AG04450 (cell line): ENCODE measurements at regions not wholly inside any gene's neighbourhood (a gene's known extent, or its start where the extent isn't known, plus 50 kb on each side); places are given as distances from the start of the nearest gene placed in this dataset.

ENCODE experiments used
- CTCF ChIA-PET: fragments of 300-600, 350-600 bp; formaldehyde crosslinking; extraction: SDS; loops from one replicate; lab custom pipeline; 2022; ENCODE audit warnings: antibody characterized with exemption, inconsistent platforms; lab: Charles Lee
- POLR2A ChIA-PET: fragments of 350-600 bp; formaldehyde crosslinking; extraction: SDS; loops from one replicate; lab custom pipeline; 2021; ENCODE audit warnings: antibody characterized with exemption, inconsistent platforms; lab: Yijun Ruan, JAX
- DNase-seq: peaks from one replicate; pipeline ENCODE4 v3.0.0-alpha.2; 2011; ENCODE audit warnings: low read depth, low spot score
- H3K27ac ChIP-seq: one replicate; pipeline ENCODE4 v1.5.1; 2012; ENCODE audit warnings: low read depth, low read length, control low read depth
- H3K27me3 ChIP-seq: one replicate; pipeline ENCODE4 v1.6.0; 2012; ENCODE audit warnings: low read length; ENCODE audit not compliant: control insufficient read depth, insufficient read depth
- H3K4me3 ChIP-seq: 2 replicates; pipeline ENCODE4 v1.5.1; 2011; ENCODE audit warnings: mild to moderate bottlenecking, low read depth, low read length, control low read depth
- H3K9me3 ChIP-seq: 2 replicates; pipeline ENCODE4 v1.5.1; 2012; ENCODE audit warnings: low read length; ENCODE audit not compliant: control insufficient read depth, insufficient read depth
- CTCF ChIP-seq: IDR thresholded peaks from 2 replicates; pipeline ENCODE4 v1.5.1; 2011; ENCODE audit warnings: low read depth, low read length, control low read depth, inconsistent platforms

DNA sequence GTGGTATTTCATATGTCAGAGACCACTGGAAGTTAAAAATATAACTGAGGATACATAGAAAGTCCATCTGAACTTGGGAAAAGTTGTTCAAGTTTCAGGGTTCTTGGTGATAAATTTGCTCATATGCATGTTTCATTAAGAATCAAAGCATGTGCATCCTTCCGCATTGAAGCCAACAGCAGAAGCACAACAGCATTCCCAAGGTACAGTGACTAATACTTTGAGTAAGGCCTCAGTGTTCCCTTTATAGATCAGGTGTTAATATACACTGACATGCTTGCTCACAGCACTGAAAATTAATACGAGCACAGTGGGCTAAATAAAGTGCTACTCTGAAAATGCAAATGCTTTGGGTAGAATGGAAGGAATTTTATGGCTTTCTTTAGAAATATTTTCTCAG lies 691.1 kb downstream of the METTL15 start:
- CTCF ChIA-PET, result no interaction called here
- DNase-seq, result no peak
- POLR2A ChIA-PET, result no interaction called here

DNA sequence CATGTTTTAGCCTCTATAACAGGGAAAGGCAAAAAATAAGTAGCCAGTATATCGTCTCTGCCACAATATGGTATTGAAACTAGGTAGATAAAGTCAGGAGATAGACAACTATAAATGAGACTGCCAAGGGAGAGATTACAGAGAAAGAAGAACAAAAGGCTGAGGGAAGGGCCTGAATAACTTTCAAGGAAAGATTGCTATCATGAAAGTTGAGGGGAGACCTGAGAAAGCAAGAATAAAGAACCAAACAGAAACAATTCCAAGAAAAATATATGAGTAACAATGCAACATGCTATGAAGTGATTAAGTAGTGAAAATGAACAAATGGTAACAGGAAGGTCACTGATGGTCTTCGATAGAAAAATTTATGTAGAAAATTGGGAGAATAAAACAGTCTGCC lies 690.1 kb downstream of the METTL15 start:
- POLR2A ChIA-PET, result no interaction called here
- no peak for TF ChIP-seq CTCF
- CTCF ChIA-PET, result no interaction called here
- Histone ChIP-seq H3K4me3 (no peak overlapping the region), H3K27ac (no peak overlapping the region), H3K27me3 (no peaks in the 10 kb centered on the region), H3K9me3 (no peaks in the 10 kb centered on the region)
- DNase-seq, result no peak

More for the DNA sequence above, 691.1 kb downstream of the METTL15 start:
- no peak overlapping the region for H3K4me3 ChIP-seq
- no peaks in the 10 kb centered on the region for H3K9me3 ChIP-seq
- no peak for TF ChIP-seq CTCF
- H3K27ac ChIP-seq, result no peak overlapping the region
- no peaks in the 10 kb centered on the region for H3K27me3 ChIP-seq

DNA sequence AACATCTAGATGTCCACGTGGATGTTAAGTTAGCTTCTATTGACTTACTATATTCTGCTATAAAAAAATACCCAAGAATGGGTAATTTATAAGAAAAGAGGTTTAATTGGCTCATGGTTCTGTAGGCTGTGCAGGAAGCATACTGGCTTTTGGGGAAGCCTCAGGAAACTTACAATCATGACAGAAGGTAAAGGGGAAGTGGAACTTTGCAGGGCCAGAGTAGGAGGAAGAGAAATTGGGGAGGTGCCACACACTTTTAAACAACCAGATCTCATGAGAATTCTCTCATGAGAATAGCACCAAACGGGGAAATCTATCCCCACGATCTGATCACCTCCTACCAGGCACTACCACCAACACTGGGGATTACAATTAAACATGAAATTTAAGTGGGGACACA lies 689.3 kb downstream of the METTL15 start:
- Histone ChIP-seq H3K27ac (no peak overlapping the region), H3K4me3 (no peak overlapping the region), H3K27me3 (no peaks in the 10 kb centered on the region), H3K9me3 (no peaks in the 10 kb centered on the region)
- no peak for DNase-seq
- ChIA-PET CTCF (no interaction called here), POLR2A (no interaction called here)
- no peak for TF ChIP-seq CTCF

DNA sequence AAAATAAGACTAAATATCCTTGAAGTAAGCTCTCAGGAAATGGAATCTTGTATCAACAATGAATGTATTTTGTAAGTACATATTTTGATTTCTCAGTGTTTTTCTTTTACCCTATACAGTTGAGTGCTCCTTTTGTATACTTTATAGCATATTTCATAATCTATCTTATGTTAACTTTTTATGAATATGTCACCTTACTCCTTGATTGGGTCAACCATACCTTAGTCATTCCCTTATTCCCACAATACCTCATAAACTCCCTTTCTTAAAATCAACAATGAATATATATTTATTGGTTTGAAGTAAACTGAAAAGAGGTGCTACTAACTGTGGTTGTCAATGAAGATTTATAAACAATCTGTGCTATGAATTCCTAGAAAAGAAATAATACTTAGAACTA lies 686.2 kb downstream of the METTL15 start:
- H3K27ac ChIP-seq, result no peak overlapping the region
- no peaks in the 10 kb centered on the region for H3K9me3 ChIP-seq
- H3K27me3 ChIP-seq, result no peaks in the 10 kb centered on the region
- CTCF ChIA-PET, result no interaction called here
- DNase-seq, result no peak
- TF ChIP-seq CTCF, result no peak
- POLR2A ChIA-PET, result no interaction called here
- H3K4me3 ChIP-seq, result no peak overlapping the region

- H3K9me3 ChIP-seq, result no peaks in the 10 kb centered on the region
- CTCF ChIA-PET, result no interaction called here
- DNase-seq, result no peak
- H3K4me3 ChIP-seq, result no peak overlapping the region
- no peak overlapping the region for H3K27ac ChIP-seq
- no peaks in the 10 kb centered on the region for H3K27me3 ChIP-seq
- no peak for TF ChIP-seq CTCF
- POLR2A ChIA-PET, result no interaction called here
Observed at GRCh38 chr11:28793282-28793738, 685.1 kb downstream of the METTL15 start.
